GM18498 (cell line): ENCODE measurements at regions not wholly inside any gene's neighbourhood (a gene's known extent, or its start where the extent isn't known, plus 50 kb on each side); places are given as distances from the start of the nearest gene placed in this dataset.

Source experiments
- ATAC-seq: cut with Tn5 transposase; IDR thresholded peaks from one replicate; pipeline ENCODE4 v1.9.1; 2021; ENCODE audit warnings: mild to moderate bottlenecking, moderate library complexity; ENCODE audit not compliant: unreplicated experiment

DNA sequence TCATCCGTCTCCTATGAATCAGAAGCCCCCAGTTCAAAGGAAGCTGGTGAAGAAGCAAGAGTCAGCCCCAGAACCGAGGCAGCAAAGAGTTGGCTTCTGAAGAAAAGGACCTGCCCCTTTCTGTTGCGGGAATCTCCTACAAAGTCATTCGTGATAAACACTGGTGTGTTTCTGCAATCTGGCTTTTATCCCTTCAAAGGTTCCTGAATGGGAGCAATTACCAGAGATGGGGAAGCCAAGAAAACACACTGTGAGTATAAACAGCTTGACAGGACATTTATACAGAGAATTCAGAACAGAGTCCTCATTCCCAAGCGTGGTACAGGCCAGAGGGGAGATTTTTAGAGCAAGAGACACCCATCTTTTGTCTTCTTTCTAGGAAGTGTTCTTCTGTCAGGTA lies 226.8 kb upstream of the LNX1 start:
- ATAC-seq = no peak

DNA sequence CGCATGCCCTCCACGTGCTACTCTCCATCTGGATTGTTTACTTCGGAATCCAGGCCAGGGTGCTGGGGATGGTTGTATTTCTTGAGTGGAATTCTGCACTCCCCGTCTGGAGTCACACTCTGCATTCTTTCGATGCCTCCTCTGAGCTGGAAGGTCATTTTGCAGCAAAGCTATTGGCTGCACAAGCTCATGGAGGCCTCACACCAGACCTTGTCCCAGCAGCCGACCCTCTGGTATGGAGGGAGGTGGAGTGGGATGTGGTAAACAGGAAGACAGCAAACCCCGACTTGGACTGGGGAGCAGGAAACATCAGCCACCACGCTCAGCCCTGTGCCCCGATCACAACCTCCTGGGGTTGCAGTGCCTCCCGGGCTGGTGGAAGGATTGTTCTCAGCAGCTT lies 225.3 kb upstream of the LNX1 start:
- ATAC-seq = no peak

DNA sequence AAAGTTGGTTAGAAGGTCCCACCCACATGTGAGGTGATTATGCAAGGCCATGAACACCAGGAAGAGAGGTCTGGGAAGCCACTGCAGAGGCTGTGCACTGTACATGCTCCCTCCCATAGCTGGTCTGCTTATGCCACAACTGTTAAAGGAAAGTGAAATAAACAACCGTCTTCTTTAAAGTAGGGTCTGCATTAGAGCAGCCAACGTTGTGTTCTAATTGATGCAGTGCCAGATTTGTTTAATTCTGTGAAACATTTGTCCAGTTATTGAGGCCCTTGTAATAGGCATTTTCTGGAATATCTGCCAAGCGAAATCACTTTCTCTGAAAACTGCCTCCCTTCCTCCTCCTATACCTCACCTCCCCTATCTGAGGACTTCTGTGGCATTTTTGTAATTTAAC lies 224.0 kb upstream of the LNX1 start:
- ATAC-seq = no peak

DNA sequence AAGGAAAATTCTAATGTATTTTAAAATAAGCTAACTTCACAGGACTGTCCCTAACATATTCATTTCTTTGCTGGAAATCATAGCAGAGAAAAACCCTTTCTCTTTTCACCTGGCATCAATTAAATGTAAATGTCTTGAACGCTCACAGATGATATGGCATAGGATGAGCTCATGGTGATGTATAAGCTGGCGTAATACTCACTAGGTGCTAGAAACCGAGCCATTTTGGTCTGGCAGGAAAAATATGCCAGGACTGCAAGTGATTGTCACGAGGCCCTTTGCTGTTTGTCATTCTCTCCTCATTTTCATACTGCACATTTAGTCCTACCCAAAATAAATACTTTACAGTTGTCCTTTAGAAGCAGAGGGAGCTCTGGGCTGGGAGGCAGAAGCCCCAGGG lies 222.7 kb upstream of the LNX1 start:
- ATAC-seq = no peak

DNA sequence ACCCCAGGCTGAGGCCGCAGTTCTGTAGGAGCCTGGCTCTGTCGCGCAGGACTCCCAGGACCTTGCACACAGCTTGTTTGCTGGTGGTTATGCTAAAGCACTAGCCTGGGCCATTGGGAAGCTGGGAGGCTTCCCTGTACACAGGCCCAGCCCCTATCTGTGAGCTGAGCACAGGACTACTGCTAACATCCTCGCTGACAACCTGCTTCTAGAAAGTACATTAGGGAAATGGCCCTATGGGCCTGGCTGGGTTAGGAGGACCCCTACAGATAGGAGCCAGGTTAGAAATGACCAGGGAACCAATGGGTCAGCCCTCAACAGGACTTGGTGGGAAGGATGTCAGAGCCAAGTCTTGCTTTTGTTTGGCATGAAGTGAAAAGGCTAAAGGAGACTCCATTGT lies 219.4 kb upstream of the LNX1 start:
- no peak for ATAC-seq

DNA sequence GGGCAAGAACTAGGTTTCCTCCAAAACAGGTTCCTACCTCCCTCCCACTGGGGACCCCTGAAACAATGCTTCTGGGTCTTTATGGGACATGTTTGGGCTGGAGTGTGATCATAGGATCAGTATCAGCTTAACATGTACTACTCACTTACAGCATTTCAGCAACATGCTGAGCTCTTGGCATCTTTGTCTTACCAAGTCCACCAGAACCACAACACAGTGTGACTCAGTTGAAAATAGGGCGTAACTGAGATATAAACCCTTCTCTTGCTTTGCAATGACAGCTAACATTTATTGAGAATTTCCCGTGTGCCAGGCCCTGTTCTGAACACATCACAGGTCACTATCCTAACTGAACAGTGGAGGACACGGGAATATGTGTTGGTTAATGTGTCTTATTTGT lies 218.5 kb upstream of the LNX1 start:
- no peak for ATAC-seq

DNA sequence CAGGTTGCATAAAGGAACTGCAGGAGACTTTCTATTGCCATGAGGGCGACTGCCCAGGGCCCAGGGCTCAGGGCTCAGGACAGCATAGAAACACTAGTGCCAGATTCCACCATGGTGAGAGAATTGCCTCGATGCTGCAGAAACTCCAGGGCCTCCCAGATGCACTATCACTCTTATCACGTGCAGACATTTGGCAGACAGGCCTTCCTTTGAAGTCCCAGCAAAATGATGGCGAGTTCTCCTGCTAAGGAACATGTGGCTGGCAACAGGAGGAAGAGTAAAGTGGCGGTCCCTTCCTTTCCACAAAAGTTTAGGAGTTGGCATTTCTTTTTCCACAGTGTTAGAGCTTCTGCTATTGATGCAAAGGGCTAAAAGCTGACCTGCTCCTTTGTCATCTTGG lies 214.0 kb upstream of the LNX1 start:
- no peak for ATAC-seq

DNA sequence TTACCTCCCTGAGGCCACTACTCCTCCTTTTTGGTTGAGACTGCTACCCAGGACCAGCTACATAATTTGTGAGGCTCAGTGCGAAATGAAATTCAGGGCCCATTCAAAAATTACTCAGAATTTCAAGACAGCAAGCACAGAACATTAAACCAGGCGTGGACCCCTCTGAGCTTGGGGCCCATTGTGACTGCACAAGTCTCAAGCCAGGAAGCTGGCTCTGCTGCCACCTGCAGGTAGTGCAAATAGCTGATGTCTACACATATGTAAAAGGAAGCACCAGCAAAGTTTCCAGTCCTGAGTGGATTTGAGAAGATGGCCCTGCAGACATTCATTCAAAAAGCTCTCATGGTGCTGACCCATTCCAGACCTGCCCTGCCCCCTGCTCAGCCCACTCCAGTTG lies 213.4 kb upstream of the LNX1 start:
- ATAC-seq = no peak

DNA sequence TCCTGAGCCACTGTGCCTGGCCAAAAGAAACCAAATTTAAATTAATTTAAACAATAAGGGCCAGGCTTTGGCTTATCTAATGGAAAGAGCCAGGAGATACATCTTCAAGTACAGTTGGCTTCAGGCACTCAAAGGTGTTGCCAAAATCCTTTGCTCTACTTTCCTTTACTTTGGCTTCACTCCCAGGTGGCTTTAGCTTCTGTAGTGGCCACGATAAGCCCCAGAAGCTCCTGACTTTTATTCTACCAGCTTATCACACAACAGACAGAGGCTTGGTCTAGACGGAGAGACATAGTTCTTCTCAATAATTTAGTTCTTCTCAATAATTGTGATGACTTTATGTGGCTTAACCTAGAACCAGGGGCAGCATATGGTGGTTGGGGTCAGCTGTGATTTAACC lies 211.2 kb upstream of the LNX1 start:
- ATAC-seq = no peak

DNA sequence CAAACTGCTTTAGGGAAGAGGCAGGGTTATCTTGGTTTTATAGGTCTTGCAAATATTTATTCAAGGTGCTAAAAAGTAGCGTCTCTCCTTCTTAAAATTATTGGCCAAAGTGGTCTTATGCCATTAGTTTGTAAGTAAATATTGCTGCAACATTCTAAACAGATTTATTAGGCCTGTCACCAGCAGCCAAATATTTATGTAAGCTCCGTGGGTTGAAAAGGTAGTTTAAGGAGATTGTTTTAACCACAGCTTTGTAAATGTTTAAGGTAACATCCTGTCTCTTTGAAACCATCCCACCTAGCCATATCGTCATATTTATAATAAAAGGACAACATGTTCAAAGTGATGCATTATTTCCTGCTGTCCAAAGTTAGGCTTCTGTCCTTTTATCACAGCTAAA lies 210.1 kb upstream of the LNX1 start:
- ATAC-seq = no peak

DNA sequence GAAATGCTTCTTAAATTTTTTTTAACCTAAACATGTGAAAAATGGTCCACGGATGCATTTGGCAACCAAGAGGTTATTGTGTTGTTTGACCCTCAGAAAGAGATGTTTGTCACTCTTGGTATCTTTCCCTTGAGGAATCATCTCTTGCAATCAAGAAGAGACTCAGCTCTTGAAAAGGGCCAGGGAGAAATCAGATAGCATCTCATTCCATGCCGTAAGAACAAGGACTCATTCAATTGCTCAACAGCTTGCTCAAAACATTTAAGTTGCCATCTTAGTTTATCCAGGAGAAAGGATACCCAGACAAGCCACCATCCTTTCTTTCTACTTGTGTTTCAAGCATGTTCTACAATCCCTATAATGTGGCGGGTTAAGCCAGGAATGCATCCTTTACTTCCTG lies 209.5 kb upstream of the LNX1 start:
- no peak for ATAC-seq

DNA sequence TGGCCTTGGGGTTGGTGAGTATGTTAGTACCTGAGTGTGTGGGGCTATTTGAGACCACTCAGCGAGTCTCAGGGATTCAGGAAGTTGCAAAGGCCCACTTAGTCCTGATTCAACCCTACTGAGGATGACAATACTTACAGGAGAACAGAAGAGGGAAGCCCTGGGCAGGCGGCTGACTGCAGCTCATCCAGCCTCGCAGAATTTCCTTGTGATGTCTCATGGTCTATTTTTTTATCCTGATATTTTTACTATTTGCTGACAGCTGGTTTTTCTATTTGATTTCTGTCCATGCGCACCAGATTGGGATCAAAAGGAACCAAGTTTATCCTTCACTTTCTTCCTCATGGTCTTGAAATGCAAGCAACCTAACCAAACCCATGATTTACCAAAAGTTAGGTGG lies 201.8 kb upstream of the LNX1 start:
- ATAC-seq = no peak

DNA sequence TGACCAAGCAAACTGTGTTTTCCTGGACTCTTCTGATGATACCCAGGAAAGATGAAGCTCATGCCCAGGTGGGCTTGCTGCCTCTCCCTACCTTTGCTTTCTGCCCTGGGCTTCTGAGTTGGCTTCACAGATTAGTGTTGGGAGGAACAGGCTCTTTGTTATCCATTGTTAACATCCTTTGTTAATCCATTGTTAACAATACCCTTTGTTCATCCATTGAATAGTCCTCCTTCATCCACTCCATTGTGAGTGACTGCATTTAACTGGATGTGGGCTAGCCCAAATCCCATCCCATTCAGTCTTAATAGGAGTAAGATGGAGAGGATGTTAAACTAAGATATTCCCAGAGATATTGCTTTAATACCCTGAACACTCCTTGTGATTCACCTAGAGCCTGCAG lies 199.0 kb upstream of the LNX1 start:
- no peak for ATAC-seq

DNA sequence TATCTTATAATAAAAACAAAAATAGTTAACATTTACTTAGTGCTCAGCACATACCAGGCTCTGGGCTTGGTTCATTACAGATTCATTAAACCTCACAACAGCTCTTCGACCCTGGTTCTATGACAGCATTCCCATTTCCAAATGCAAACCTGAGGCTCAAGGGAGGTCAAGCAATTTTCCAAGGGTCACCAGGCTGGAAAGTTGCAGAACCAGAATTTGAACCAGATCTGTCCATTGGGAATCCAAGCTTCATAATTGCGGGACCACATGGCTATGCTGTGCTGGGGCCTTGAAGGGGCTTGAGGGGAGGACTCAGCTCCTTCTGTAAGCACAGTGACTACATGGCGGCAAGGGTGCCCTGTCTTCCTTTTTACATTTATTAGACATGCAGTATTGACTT lies 197.3 kb upstream of the LNX1 start:
- no peak for ATAC-seq

DNA sequence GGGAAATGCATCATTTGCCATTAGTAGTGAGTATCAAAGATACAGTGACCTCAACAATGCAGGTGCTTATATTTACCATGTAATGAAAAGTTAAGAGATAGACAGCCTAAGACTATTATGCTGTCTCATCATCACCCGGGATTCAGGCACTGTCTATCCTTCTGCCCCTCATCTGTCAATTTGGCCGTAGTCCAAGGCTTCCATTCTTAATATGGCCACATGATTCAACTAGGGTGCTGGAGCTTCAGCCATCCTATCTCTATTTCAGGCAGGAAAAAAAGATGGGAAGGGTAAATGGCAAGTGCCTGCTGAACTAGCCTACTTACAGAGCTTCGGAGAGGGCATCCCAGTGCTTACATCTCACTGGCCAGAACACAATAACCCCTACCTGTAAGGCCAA lies 196.7 kb upstream of the LNX1 start:
- no peak for ATAC-seq

DNA sequence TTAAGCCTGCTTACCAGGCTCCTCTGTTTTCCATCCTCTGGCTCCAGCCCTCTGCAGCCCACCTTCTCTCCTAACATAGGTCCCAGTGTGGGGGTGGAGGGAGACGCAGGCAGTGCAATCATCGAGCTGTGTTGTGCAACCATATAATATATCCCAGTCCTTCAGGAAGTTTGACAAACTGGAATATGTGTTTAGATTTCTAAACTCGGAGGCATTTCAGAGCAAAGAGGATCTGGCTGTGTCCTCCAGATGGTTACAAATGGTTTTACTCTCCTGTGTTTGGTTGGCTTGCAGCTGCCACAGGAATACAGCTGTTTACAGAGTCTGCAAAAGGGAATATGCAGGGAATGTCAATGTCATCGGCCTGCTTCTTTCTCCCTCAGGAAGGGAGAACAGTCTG lies 195.3 kb upstream of the LNX1 start:
- no peak for ATAC-seq

DNA sequence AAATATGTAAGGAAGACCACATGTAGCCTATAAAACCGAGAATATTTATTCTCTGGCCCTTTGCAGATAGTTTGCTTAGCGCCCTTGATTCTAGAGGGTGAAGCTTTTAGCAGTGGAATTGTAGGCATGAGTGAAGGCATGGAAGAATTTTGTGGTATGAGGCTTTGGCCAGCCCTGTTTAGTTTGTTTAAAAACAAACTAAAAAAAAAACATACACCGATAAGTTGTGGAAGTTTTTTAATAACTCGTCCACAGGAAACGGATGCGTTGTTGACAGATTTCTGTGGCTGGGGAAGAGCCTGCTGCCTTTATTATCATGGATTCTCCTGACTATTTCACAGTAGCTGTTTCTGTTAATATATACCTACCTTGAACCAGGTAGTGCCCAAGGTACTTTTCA lies 194.7 kb upstream of the LNX1 start:
- no peak for ATAC-seq

DNA sequence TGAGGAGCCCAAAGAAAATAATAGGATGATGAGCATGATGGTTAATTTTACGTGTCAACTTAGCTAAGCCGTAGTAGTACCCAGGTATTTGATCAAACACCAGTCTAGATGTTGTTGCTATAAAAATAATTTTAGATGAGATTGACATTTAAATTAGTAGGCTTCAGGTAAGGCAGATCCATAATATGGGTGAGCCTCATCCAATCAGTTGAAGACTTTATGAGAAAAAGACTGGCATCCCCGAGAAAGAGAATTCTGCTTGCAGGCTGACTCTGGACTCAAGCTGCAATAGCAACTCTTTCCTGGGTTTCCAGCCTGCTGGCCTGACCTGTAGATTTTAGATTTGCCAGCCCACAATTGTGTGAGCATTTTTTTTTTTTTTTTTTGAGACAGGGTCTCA lies 192.8 kb upstream of the LNX1 start:
- no peak for ATAC-seq

DNA sequence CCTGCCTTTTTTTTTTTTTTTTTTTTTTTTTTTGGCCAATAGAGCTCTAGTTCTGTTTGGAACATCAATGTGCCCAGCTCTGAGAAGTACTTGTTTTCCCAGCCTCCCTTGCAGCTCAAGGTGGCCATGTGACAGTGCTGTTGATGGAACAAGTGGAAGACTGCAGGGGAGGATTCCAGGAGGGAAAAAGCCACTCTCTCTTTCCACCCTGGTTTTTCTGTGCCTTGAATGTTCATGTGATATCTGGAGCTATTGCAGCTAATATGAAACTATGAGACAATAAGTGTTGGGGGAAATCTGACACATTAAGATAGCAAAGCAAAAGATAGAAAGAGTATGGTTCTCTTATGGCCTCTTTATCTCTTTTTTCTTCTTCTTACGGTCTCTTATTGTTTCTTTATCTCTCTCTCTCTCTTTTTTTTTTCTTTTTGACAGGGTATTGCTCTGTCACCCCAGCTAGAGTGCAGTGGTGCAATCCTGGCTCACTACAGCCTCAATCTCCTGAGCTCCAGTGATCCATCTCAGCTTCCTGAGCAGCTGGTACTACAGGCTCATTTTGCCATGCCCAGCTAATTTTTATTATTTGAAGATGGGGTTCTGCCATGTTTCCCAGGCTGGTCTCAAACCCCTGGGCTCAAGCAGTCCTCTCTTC lies 192.0 kb upstream of the LNX1 start:
- no peak for ATAC-seq

DNA sequence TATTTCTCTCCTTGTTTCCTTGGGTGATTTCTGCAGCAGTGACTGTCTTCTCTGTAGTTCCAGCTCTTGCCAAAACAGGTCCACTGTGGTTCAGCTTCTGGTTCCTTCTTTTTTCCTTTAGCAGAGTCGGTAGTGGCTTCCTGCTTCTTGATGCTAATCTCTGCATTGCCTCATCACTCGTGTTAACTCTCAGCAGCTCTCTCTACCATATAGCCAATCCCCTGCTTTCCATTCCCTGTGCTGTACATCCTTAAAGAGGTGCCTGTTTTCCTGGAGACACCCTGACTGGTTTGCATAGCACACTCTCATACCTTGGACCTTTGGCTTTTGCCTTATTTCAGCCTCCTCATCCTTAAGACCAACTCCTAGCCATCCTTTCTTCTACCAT lies 191.2 kb upstream of the LNX1 start:
- ATAC-seq = no peak

DNA sequence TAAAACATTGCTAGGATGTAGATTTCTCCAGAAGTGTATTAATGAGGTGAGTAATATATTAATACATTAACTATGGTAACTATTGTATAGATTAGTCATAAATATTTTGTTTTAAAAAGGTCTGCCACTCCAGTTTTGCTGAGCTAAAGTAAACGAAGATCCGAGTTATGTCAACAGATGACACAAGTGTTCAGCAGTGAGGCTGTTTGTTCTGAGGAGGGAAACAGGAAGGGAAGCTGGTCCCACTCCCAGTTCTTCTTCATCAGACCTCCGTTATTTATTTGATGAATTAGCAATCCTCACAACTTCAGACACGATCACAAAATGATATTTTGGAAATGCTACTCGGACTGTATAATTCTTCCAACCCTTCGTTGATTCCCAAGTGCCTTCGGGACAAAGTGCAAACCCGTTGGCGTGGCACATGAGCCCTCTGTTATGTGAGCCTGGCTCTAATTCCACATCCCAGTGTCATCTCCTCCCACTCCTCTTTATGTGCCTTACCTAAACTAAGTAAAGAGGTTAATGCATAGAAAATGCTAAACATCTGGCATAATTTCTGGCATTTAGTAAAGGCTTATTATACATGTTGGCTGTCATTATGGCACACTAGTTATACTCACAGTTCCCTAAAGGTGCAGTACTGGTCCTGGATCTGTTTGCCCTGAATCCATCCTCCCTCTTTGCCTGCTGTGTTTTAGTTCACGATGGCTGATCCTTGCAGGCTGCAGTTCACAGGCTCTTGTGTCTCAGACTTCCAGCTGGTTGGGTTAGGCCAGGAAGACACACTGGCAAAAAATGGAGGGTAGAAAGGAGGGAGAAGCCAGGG lies 190.6 kb upstream of the LNX1 start:
- ATAC-seq = no peak

DNA sequence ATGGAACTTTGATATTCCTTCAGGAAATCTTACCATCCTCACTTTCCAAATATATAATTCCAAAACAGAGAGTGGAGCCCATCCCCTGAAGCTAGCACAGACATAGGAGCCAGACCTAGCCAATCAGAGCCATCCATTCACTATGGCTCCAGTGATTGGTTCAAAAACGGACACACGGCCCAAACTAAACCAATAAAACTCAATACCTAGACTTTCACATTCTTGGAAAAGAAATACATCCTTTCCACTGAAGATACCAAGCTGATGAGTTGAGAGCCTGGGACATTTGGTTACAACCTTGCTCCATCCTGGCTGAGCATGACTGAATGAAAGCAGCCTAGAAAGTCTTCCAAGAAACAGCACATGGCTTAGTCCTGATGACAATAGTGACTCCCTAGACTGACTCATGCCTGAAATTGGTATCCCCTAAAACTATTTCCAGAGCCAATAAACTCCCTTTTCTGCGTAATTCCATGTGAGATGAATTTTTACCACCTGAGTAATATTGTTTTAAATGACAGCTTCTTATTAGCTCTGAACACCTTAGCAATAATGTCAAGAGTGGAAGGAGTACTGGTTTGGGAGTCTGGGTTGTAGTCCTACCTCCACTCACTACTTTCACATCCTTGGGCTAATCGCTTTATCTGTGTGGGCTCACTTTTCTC lies 189.6 kb upstream of the LNX1 start:
- no peak for ATAC-seq
